GM21390 (cell line): ENCODE measurements at regions not wholly inside any gene's neighbourhood (a gene's known extent, or its start where the extent isn't known, plus 50 kb on each side); places are given as distances from the start of the nearest gene placed in this dataset.
A peak's percentile ranks its signal among the peaks of the same experiment; 100 is the strongest.
"Not testable (repeated sequence)": the region's sequence is repeated elsewhere in the genome, so short reads cannot be mapped to it uniquely, and the experiment has no call there.

ENCODE experiments used
- ATAC-seq: cut with Tn5 transposase; IDR thresholded peaks from one replicate; pipeline ENCODE4 v1.9.1; 2021; ENCODE audit not compliant: unreplicated experiment

DNA sequence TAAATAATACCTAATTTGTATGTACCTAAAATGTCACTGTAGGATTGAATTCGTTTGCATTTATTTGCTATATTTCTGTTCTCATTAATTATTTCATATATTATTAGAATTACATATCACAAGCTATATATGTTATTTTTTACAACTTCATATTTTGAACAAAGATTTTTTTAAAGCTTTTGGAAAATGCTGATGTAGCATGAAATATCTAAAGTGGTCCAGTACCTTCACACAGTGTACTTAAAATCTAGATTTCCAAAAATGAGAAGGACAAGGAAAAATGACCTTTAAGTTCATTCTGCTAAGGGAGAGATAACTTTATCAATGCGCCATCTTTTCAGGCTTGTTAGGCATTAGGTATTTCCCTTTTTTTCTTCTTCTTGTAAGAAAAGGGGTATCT lies 71.8 kb downstream of the LARP7 start:
- ATAC-seq: no peak

DNA sequence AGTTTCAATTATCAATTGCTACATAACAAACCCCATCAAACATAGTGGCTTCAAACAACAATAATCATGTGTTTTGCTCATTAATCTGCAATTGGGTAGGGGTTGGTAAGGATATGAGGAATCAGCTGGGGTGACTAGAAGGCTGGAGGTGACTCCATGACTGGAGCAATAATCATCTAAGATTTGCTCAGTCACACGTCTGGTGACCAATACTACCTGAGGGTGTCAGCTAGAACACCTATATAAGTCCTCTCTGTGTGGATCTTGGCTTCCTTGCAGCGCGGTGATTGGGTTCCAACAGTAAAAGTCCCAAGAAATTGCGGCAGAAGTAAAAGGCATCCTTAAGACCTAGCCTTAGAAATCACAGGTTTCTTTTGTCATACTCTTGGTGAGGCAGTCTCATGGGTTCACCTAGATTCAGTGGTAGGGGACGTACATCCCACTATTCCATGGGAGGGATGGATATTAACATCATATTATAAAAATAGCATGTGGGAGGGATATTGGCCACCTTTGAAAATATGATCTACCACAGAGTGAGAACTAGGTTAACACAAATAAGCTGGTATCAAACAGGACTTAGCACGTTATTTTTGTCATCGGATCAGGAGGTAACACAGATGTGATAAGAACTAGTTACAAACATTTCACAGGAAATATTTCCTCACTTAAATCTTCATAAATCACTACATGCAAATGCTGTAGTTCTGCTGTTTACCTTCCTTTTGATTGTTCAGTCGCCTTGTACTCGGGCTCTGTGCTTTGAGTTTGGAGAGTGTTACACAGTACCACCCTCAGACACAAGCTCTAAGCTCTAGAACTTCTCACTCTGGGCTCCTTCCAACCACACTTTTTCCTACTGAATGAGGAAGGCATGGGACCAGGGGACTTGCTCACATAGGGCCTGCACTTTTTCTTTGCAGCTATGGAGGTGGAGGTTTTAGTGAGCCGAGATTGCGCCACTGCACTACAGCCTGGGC lies 78.3 kb downstream of the LARP7 start:
- ATAC-seq: no peak

DNA sequence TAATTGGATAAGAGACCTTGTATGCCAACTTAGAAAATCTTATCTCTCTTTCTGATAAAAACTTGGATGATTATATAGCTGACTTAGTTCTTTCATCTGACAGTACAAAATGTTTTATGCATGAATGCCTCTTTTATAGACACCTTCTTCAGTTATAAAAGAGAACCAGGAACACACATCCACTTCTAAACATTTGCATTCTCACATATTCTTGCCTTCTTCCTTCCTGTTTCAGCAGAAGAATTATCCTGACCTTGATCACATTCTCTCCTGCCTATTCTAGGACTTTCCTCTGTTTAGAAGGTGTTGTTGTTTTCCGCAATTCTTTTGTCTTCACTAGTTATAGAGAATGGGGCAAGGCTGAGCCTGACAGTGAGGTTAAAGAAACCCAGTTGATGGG lies 80.9 kb downstream of the LARP7 start:
- no peak for ATAC-seq

DNA sequence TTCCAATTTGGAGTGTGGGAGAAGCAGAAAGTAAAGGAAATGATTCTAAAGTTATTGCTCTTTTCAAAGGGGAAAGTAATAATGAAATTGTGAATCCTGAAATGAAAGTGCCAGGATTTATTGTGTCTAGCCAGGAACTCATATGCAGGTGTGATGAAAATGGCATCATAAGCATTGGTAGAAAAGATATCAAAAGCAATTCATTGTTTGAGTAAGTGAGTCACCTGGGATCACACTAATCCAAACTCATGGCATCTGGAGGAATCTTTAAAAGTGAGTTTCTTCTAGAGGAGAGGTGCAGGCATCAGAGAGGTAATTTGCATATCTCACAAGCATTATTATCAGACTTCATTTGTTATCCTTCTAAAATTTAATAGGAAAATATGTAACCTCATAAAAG lies 84.7 kb downstream of the LARP7 start:
- no peak for ATAC-seq

DNA sequence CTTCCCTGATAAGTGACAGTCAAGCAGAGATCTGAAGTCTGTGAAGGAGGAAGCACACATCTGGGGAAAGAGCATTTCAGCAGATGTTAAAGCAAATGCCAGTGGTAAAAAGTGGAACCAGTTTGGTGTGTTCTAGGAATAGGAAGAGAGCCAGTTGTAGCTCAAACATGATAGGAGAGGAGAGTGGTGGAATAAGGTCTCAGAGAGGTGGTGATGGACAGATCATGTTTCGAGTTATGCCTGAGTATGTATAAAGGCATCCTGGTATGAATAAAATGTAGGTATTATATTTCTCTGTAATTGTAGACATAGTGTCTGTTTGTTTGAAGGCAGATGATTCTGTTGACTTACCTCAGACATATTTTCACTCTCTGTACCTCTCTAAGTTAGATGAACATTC lies 89.1 kb downstream of the LARP7 start:
- ATAC-seq: no peak

DNA sequence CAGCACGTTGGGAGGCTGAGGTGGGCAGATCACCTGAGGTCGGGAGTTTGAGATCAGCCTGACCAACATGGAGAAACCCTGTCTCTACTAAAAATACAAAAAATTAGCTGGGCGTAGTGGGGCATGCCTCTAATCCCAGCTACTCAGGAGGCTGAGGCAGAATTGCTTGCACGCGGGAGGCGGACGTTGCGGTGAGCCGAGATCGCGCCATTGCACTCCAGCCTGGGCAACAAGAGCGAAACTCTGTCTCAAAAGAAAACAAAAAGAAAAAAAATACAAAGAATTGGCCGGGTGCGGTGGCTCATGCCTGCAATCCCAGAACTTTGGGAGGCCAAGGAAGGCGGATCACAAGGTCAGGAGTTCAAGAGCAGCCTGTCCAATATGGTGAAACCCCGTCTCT lies 90.8 kb downstream of the LARP7 start:
- not testable (repeated sequence) for ATAC-seq

DNA sequence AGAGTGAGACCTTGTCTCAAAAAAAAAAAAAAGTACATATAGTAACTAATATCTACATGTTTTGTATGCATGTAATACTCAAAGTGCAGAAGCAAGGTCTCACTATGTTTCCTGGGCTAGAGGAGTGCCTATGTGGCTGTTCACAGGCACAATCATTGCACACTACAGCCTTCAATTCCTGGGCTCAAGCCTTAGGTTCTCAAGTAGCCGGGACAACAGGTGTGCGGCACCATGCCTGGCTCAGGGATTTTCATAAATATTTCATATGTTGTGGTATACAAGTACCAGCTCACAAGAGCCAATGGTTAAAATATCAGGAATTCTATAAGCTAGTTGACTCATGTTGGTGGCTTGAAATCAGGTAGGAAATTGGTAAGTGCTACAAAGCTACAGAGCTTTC lies 94.8 kb downstream of the LARP7 start:
- ATAC-seq: no peak

DNA sequence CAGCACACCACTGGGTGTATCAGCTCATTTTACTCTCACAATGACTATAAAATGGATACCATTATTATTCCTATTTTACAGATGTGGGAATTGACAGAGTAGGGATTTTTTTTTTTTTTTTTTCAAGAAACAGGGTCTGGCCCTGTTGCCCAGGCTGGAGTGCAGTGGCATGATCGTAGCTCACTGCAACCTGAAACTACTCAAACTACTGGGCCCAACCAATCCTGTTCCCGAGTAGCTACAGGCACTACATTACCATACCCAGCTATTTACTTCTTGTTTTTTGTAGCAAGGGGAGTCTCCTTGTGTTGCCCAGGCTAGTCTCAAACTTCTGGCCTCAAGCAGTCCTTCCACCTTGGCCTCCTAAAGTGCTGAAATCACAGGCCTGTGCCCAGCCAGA lies 95.2 kb downstream of the LARP7 start:
- ATAC-seq: no peak

DNA sequence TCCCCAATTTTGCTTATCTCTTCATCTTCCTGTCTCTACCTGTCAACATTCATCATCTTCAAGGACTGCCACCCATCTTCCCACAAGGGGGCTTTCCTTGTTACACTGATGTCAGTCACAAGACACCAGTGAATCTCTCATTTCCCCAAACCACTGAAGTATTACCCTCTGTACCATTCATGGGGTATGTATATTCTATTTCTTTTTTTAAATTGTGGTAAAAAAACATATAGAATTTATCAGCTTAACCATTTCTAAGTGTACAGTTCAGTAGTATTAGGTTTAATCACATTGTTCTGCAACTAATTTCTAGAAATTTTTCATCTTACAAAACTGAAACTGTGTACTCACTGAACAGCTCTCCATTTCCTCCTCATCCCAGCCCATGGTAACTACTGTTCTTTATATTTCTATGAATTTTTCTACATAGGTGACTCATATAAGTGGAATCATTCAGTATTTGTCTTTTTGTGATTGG lies 98.6 kb downstream of the LARP7 start:
- ATAC-seq: peak; percentile 68

DNA sequence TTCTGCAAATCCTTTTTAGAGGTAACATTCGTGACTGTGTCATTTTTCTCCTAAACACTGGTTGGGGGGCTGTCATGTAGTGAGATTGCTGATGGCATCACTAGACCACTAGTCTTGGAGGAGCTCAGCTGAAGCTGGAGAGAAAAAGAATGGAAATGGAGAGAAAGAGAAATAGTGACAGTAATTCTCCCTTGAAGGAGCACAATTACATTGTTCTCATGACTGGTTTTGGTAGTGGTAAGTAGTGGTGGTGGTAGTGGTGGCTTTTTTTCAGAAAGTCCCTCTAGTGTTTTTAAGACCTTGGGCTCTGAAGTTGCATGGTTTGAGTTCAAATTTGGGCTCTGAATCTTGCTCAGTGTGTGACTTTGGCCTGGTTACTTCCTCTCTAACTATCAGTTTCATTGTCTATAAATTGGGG lies 99.8 kb downstream of the LARP7 start:
- ATAC-seq: peak; percentile 50

DNA sequence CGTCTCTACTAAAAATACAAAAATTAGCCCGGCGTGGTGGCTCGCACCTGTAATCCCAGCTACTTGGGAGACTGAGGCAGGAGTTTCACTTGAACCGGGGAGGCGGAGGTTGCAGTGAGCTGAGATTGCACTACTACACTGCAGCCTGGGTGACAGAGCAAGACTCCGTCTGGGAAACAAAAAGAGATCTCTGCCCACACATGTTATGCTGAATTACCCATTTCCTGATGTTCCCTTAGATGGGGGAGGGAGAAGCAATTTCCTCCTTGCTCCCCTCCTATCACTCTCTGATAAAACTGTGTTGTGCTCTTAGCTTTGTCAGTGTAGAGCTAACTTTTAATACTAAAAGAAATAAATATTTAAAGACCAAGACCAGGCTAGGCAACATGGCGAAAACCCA lies 102.5 kb downstream of the LARP7 start:
- no peak for ATAC-seq

DNA sequence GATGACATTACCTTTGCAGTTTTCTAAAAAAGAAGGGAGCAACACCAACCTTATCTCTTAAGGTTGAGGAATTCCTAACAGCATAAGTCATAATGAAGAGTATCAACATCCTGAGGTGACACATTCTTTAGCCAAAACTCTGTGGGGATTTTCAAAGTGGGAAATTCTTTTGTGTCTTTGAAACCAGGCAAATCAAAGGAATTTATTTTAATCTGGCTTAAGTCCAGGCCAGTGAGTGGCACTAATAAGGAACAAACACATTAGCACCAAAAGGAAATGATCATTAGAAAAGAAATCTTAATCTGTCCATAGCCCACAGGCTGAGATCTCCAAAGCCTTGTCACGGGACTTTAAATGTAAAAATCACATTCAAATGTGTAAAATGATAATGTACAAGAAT lies 110.1 kb downstream of the LARP7 start:
- no peak for ATAC-seq

DNA sequence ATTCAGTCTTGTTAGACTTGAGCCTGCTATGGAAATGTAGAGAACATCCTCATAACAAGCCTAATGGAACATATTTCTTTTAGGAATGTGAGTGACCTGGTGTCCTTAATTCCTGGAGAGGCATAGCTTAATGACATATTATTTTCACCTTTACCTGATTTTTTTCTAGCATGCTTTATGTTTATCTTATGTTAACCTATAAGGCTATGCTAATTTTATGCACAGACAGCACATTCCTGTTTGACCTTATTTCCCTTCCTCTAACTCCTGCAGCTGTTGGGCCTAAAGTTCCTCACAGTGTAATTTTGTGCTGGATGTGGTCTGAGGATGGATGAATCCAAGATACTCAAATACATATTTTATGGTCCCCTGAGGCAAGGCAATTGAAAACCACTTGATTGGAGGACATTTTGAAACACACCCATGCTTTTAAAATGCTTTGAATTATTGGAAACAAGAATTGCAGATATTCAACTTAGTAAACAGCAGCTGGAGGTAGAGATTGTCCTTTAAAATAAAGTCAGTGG lies 111.5 kb downstream of the LARP7 start:
- ATAC-seq: no peak

DNA sequence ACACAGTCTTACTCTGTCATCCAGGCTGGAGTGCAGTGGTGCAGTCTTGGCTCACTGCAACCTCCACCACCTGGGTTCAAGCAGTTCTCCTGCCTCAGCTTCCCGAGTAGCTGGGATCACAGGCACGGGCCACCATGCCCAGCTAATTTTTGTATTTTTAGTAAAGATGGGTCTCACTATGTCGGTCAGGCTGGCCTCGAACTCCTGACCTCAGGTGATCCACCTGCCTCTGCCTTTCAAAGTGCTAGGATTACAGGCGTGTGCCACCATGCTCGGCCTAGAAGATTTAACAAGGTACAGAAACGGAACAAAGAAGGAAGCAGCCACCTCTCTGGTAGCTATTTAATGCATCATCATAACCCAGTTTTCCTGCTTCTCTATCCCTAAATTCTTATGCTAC lies 113.8 kb downstream of the LARP7 start:
- ATAC-seq: not testable (repeated sequence)

DNA sequence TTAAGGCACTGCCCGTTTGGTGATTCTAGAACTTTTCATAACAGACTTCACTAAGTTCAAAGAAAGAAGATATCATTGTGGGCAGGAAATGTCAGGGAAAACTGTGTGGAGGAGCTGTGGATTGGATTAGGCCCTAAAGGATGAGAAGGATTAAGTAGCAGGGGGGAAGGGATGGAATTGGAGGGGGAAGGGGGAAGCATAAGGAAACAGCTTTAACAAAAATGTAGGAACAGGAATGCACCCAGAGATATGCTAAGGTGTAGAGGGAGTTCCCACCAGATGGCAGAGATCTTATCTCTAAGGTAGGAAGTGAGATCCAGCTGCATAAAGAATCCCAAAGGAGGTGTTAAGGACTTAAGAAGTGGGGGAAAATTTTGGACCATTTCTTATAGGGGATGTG lies 114.5 kb downstream of the LARP7 start:
- no peak for ATAC-seq

DNA sequence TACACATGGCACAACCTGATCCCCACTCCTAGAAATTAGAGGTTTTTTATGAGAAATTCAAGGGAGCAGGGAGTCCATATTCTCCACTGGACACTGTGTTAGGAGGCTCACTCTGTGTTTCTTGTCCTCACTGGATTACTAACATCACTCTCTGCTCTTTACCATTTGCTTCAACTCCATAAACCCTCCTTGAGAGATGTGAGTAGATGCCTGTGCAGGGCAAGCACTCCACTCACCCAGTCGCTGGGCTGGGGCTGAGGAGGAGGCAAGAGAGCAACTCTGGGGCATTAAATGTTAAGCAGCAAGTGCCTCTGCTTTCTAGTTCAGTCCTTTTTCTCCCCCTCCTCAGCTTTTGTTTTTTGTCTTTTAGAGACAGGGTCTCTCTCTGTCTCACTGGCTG lies 115.1 kb downstream of the LARP7 start:
- no peak for ATAC-seq

DNA sequence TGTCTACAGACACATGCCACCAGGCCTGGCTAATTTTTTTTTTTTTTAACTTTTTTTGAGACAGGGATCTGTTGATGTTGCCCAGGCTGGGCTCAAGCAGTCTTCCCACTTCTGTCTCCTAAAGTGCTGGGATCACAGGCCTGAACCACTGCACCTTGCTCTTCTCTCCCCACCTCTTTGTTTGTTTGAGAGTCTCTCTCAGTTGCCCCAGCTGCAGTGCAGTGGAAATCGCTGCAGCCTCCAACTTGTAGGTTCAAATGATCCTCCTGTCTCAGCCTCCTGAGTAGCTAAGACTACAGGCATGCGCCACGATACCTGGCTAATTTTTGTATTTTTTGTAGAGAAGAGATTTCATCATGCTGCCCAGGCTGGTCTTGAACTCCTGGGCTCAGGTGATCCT lies 115.6 kb downstream of the LARP7 start:
- ATAC-seq: no peak

DNA sequence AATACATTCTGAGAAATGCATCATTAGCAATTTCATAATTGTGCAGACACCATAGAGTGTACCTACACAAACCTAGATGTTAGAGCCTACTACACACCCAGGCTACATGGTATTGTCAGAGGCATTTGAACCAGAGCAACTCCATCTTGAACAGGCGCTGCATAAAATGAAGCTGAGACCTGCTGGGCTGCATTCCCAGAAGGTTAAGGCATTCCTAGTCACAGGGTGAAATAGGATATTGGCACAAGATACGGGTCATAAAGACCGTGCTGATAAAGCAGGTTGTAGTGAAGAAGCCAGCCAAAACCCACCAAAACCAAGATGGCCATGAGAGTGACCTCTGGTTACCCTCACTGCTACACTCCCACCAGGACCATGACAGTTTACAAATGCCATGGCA lies 116.4 kb downstream of the LARP7 start:
- no peak for ATAC-seq

DNA sequence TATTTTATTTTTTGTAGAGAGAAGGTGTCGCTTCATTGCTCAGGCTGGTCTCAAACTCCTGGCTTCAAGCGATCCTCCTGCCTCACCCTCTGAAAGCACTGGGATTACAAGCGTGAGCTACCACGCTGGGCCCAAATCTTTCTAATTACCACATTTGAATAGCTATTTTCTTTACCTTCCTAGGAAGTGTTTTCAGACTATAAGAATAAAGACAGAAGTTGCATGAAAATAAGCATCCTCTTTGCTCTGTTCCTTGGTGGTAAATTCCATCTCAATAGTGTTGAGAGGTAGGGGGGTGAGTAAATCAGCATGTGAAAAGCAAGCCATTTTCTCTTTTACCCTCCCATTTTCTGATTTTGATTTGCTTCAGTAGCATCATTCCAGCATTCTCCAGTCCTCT lies 122.4 kb downstream of the LARP7 start:
- ATAC-seq: no peak

DNA sequence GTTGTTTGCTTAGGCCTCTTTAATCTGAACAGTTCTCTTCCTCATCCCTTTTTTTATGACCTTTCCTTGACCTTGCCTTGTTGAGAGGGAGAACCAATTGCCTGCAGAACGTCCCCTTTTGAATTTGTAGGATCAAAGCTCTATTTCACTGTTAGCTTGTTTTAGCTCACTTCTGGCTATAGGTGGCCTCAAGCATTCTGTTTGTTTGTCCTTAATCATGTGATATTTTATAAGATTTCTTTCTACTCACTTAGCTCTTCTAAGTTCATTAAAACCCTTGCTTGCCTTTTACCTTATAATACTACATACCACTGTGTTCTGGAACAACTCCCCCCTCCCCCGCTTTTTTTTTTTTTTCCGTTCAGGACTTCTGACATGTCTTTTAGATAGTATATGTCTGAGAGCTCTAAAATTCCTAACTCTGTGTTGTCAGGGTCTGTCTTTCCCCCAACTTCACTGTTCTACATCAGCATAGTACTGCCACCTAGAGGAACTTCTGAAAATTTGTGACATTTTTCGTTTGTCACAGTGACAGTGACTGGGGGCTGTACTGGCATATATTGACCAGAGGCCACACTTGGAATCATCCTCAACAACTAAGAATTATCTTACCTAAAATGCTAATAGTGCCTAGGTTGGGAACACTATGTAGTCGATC lies 128.5 kb downstream of the LARP7 start:
- ATAC-seq: peak; percentile 59

DNA sequence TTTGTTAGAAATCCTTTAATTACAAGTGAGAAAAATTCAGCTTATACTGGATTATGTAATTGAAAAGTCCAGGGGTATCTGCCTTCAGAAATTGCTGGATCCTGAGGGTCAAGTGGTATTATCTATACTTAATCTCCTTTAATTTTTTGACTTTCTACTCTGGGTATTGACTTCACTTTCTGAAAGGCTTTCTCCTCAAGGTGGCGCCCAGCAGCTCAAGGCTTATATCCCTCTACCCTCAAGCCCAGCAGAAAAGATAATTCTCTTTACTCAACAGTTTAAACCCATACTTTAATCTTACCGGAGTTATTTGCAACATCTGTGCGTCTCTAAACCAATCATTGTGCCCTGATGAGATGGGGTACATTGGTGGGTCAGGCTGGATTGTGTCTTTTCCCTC lies 129.5 kb downstream of the LARP7 start:
- ATAC-seq: no peak

DNA sequence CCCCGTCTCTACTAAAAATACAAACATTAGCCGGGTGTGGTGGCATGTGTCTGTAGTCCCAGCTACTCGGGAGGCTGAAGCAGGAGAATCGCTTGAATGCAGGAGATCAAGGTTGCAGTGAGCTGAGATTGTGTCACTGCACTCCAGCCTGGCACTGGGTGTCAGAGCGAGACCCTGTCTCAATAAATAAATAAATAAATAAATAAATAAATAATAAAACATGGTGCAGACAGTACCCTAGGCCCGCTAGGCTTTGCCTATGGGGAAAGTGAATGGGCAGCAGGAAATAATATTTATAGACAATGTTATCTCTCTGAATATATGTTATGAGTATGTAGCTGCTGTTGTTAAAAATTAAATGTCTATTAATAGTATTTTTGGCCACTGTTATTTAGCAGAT lies 130.4 kb downstream of the LARP7 start:
- ATAC-seq: no peak
